Activated CD4-positive, alpha-beta T cell treated with anti-CD3 and anti-CD28 coated beads for 4 hours (primary cell): ENCODE measurements at regions not wholly inside any gene's neighbourhood (a gene's known extent, or its start where the extent isn't known, plus 50 kb on each side); places are given as distances from the start of the nearest gene placed in this dataset.
"Not testable (repeated sequence)": the region's sequence is repeated elsewhere in the genome, so short reads cannot be mapped to it uniquely, and the experiment has no call there.

Source experiments
- DNase-seq, 2 donors: peaks; one replicate each; pipeline ENCODE4 v3.0.0-alpha.2; 2020

GRCh38 chr2:111661286-111661940, 222.6 kb downstream of the ANAPC1 start:
- DNase-seq: no peak

GRCh38 chr2:111662039-111662770, 221.8 kb downstream of the ANAPC1 start:
- no peak for DNase-seq

GRCh38 chr2:111662771-111663470, 221.1 kb downstream of the ANAPC1 start:
- DNase-seq: no peak

- DNase-seq: no peak
Measured at GRCh38 chr2:111663471-111664274, 220.3 kb downstream of the ANAPC1 start.

- DNase-seq: no peak
Measured at GRCh38 chr2:111664275-111664850, 219.6 kb downstream of the ANAPC1 start.

GRCh38 chr2:111665011-111665410, 219.0 kb downstream of the ANAPC1 start:
- no peak for DNase-seq

- no peak for DNase-seq
Measured at GRCh38 chr2:111665551-111666116, 218.4 kb downstream of the ANAPC1 start.

- DNase-seq: no peak
Measured at GRCh38 chr2:111666160-111666559, 217.8 kb downstream of the ANAPC1 start.

GRCh38 chr2:111667001-111667400, 217.0 kb downstream of the ANAPC1 start:
- no peak for DNase-seq

- DNase-seq: no peak
Measured at GRCh38 chr2:111667542-111668273, 216.3 kb downstream of the ANAPC1 start.

GRCh38 chr2:111668274-111668616, 215.7 kb downstream of the ANAPC1 start:
- DNase-seq: no peak

- no peak for DNase-seq
Measured at GRCh38 chr2:111668741-111669140, 215.3 kb downstream of the ANAPC1 start.

GRCh38 chr2:111669928-111670695, 213.9 kb downstream of the ANAPC1 start:
- no peak for DNase-seq

- DNase-seq: no peak
Measured at GRCh38 chr2:111670776-111671175, 213.2 kb downstream of the ANAPC1 start.

GRCh38 chr2:111671426-111672150, 212.4 kb downstream of the ANAPC1 start:
- no peak for DNase-seq

GRCh38 chr2:111672641-111673040, 211.4 kb downstream of the ANAPC1 start:
- not testable (repeated sequence) for DNase-seq

- no peak for DNase-seq
Measured at GRCh38 chr2:111673526-111673925, 210.5 kb downstream of the ANAPC1 start.

- no peak for DNase-seq
Measured at GRCh38 chr2:111675419-111676194, 208.4 kb downstream of the ANAPC1 start.

GRCh38 chr2:111676291-111676822, 207.6 kb downstream of the ANAPC1 start:
- DNase-seq: no peak
